ENCODE measurements at regions not wholly inside any gene's neighbourhood (a gene's known extent, or its start where the extent isn't known, plus 50 kb on each side); places are given as distances from the start of the nearest gene placed in this dataset.

DNA sequence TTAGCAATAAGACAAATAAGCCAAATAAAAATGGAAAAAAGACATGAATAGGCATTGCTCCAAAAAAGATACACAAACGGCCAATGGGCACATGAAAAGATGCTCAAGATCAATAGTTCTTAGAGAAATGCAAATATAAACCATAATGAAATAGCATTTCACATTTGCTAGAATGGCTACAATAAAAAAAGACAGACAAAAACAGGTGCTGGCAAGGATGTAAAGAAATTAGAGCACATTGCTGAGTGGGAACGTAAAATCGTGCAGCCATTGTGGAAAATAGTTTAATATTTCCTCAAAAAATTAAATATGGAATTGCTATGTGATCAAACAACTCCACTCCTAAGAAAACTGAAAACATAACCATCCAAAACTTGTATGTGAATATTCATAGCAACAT, 160.0 kb upstream of the SPATS2L start:
- no peak for DNase-seq

DNA sequence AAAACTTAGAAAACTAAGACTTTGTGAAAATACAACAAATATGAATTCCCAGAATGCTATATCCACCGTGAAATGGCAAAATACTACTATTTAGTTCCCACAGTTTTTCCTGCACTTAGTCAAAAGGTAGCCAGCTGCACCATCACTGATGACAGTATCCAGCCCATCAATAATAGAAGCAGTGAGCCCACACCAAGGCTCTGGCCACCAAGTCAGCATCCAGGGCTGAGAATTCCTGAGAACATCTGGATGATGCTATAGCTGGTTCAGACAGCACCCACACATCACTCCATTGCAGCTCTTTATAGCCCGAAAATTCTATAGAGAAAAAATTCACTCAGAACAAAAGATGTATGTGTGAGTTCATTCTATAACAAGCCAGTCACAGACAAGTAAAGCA, 159.1 kb upstream of the SPATS2L start:
- no peak for DNase-seq

DNA sequence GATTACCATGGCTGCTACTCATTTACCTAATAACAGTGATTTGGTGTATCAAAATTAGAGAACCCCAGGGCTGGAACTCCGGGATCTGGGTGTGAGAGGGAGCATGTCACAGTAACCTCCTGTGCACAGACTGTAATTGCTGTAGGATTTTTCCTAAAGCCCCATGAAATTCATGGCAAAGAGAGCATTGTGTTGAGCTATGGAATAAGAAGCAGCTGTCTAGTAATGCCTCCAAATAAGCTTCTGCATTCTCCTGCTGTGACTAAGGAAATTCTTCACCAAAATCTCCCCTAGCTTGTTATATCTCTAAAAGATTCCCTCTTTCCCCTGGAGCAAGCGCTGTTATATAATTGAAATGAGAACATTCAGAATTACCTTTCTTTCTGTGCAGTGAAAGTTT, 158.1 kb upstream of the SPATS2L start:
- DNase-seq: no peak

DNA sequence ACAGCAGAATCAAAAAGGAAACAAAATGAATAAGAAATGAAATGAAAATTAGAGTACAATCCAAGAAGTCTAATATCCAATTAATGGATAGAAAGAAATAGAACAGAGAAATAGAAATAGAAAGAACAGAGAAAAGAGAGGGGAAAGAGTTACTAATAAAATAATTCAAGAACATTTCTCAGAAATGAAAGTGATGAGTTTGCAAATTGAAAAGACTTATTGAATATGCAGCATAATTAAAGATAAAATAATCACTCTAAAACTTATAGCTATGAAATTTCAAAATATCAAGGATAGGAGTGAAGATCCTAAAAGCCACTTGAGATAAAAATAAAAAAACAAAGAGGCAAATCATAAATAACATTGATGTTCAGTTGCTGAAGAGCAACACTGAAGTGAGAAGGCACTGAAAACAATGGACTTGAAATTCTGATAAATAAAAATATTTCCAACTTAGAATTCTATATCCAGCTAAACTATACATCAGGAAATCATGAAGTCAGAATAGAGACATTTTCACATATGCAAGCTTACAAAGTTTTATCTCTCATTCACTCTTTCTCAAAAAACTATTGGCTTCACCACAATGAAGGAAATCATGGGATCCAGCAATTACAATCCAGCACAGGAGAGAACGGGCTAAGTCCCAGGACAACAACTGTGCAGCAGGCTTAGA, 155.9 kb upstream of the SPATS2L start:
- DNase-seq: no peak

DNA sequence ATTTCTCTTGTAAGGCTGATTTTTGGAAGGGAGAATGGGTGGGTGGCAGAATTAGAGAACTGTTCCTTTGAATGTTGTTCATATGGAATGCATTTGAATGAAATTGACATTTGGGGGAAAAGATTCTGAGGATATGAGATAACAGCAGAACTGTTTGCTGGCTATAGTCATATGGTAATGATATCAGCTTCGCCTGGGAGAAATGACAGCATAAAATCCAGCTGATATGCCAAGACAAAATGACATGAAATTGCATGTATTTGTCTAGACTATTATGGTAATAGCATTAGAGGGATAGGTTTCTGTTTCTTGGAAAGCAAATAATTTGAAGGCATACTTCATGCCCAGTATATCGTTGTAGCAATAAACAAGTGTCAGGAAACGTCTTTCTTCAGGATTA, 150.8 kb upstream of the SPATS2L start:
- DNase-seq: no peak

DNA sequence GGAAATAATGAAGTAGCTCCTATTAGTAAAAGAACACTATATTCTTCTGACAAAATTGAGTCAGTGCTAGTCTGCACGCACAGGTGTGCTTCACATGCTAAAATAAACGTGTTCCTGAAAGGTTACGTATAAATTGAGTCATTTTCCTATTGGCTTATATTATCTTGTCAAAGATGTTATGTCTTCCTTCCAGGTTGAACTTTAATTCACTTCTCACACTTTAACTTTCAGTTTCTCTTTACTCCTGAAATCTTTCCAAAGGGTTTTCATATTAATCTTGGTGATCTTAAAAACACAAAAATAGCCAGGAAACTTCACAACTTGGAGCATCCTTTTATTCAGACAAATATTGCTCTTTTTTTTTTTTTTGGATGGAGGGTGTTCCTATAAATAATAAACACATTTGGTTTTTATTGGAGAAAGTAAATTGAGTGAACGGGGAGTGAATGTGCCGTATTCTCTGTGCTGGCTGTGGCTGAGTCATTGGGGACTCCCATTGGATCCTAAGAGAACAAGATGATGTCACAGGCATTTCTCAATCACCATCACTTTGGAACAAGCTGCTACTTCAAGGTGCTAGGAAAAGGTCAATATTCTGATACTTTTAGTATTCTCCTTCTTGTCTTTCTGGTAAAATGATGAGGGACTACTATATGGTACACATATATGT, 150.2 kb upstream of the SPATS2L start:
- no peak for DNase-seq

DNA sequence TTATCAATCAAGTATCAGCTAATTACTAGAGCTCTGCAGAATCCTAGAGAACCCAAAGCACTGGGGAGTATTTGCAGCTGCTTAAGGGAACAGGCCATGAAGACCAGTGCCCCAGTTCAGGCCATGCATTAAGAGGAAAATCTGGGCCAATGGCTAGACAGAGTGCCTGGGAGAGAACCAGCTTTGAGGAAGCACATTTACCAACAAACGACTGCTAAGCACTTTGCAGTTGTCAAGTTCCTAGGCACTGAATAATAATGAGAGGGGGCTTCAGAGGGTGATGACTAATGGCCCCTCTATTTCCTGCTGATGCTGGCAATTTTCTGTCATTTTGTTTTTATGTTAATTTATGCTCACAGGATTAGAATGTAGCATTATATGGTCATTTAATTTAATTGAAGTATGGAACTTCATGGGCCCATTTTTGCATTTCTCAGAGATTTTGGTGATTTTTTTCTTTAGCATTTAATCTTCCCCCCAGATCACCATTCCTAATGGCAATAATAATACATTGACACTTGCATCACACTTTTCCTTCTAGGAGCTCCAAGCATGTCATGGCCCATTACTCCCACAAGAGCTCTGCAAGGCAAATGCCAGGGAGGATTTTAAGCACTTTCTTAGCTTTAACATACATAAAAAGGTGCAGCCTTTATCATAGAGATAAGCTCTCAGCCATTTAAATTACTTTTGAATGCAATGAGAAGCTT, 147.7 kb upstream of the SPATS2L start:
- DNase-seq: no peak

DNA sequence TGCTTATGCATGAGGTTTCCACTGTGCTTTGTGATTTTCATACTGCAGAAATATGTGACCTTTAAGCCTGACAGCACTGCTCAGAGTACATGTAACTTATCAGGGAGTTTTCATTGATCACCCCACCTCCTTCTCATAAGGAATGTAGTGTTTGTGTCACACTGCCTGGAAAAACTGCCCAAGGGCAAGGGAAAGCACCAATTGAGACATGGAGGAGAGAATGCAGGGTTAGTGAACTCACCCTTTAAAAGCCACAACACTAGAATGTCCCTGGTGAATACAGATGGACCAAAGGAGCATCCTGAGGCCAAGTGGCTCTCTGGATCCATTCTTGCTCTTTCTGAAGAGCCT, 147.2 kb upstream of the SPATS2L start:
- no peak for DNase-seq

DNA sequence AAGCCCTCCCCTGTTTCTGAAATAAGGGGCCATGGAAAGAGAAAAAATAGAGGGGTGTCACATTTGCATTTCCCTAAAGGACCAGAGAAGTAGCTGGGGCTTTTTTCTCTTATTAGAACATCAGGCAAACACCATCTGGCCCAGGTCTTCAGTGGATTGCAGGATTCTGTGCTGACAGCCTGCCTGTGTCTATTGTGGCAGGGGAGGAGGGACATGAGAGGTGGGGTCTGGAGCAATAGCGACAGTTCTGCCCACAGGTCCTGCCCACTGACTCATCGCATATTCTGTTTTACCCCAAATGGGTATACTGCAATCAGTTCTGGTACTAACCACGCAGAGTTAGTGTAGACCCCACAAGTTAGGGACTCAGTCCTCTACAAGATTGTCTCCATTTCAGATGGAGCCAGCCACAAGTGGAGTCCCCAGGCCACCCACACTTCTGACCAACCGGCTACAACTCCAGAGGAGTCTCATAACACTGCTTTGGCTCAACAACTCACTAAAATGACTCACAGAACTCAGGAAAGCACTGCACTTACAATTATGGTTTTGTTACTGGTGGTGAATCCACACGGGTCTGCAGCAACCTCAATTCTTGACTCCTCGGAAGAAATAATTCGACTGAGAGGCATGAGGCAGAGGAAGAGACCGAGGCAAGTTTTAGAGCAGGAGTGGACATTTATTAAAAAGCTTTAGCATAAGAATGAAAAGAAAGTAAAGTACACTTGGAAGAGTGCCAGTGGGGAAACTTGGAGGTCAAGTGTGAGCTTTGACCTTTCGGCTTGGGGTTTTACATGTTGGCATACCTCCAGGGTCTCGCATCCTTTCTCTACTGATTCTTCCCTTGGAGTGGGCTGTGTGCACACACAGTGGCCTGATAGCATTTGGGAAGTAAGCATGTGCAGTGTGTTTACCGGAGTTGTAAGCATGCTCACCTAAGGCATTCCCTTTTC, 146.4 kb upstream of the SPATS2L start:
- no peak for DNase-seq

DNA sequence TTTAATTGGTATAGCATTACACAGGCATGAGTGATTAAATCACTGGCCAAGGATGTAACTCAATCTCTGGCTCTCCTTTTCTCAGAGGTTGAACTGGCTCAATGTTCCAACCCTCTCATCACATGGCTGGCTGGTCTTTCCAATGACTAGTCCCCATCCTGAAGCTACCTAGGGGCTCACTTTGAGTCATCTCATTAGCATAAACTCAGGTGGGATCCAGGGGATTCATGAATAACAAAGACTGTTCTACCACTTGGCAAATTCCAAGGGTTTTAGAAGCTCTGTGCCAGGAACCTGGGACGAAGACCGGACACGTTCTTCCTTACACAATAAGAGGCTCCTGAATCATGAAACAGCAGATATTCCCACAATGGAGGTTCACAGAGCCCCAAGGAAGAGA, 145.0 kb upstream of the SPATS2L start:
- no peak for DNase-seq

DNA sequence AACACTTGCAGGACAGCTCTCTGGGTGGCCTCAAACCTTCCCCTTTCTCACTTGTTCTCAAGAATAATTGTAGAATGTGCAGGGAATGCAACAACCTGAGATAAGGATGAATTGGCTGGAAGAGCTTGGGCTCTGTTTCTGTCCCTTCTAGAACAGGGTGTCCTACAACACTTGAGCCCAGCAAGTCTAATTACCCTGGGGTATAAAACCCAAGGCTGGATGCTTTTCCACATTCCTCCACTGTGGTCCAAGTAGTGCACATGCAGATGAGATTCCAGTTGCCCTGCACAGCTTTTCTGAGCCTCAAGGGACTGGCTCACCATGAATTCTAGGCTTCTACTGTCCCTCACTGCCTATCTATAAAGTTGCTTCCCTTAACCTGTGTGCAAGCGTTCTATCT, 140.8 kb upstream of the SPATS2L start:
- no peak for DNase-seq

DNA sequence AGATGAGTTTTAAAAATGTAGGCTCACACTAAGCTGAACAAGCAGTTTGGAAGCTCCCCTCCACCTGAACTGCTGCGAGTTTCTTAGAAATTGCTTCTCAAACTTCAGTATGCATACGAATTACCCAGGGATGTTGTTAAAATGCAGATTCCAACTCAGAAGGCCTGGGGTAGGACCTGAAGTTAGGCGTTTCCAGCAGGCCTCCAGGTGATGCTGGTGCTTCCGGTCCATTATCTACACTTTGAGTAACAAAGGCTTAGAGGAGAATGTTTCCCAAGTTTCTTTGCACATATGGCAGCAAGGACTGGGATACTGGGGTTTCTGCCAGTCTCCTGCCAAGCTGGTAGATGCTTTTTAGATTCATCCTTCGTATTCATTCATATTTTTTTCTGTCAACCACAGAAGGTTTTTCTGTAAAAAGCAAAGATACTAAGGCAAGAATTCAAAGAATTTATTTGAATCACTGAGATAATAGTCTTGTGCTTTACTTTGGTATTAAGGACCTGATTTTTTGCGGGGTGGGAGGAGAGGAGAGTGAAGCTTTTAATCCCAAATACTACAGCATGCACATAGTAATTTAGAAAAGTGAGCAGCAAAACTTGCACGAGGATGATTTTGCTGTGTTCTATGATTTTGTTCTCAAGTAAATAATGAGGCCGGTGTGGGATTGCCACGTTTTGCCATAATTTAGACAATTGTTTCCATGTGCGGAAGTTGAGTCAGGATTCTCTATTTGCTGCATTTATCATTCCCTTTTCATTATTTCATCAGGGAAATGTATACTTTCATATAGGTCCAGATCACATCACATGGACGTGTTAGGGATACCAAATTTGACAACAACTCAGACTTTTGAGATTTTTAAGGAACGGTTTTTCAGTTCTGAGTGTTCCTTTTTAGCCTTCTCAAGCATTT, 137.6 kb upstream of the SPATS2L start:
- DNase-seq: no peak

DNA sequence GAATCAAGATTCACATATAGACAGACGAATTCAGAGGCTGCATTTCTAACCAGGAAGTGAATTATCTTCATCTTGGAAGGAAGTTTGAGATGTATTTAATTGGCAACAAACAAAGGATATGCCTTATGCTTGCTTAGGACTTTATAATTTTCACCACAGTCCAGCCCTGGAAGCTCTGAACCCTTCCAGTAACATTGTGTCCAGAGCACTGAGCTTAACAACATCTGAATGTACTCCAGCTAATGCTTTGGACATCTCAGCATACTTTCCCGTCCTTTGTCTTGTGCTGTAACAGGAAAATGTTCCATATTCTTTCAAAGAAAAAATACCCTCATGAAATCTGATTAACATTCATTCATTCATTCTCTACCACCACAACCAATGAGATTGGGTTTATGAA, 136.3 kb upstream of the SPATS2L start:
- DNase-seq: no peak

DNA sequence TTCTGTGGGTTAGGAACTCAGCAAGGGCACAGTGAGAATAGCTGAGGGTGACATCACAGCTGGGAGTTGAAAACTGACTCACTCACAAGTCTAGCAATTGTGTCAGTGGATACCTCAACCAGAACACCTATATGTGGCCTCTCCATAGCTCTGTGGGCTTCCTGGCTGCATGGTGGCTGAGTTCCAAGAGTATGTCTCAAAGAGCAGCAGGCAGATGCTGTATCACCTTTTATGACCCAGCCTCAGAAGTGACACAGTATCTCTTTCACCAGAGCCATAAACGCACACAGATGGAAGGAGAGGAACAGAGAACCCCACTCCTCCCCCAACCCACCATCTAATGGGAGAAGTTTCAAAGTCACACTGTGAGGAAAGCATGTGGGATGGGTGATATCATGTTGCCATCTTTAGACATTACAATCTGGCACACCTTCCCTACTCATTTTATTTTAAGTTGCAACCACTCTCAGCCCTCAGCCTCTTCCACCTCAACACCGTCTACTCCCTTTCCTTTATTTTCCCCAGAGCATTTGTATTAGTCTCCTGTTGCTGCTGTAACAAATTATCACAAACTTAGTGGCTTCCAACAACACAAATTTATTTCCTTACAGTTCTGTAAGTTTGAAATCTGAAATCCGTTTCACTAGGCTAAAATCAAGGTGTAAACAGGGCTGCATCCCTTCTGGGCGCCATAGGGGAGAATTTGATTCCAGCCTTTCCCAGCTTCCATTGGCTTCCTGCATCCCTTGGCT, 134.6 kb upstream of the SPATS2L start:
- DNase-seq: no peak

DNA sequence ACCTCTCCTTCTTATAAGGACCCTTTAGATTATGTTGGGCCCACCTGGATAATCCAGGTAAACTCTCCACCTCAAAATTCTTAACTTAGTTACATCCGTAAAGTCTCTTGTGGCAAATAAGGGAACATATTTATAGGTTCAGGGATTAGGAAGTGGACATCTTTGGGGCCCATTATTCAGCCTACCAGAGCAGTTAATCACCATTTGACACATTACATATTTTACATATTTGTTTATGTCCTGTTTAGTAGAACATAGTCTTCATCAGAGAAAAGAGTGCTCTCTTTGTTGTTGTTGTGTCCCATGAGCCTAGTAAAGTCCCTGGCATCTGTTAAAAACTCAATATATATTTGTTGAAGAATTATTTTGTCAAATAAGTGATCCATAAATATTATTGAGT, 134.0 kb upstream of the SPATS2L start:
- DNase-seq: no peak

DNA sequence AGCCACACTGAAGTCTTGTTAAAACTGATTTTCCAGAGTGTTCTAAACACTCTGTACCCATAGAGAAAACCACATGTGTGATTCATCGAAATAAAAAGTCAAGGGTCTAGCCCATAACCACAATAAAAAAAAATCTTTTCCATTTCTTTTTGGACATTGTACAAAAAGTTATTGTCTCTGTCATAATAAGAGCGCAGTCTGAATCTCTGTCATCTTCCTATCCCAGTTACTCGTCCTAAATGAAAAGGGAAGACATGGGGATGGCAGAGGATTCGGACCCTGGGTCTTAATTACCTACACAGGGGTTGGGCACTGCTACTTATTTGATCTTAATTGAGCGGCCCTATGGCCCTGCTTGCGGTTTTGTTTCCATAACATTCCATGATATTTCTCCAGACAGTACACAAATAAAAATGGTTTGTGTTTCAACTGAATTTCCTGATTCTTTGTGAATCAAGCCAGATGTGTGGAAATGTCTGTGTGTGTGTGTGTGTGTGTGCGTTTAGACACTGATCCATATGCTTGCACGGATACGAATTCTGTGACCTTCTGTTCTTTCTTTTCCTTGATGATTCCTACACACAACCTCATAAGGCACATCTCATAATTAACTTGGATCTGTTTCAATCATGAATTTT, 133.4 kb upstream of the SPATS2L start:
- DNase-seq: no peak

DNA sequence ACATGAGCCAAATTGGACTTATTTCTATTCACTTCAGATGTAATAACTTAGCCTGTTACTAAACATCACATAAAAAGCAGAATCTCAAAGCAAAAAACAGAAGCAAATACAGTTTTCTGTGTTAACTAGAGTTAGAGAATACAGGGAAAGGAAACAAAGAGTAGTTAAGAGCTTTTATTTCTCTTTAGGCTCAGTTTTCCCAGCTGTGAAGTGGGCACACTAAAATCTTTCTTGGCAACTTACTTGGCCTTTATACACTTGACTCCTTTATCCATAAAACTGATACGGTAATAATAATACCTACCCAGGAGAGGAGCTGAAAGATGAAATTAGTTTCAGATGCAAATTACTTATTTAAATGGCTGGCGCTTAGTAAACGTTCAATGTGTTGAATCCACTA, 132.8 kb upstream of the SPATS2L start:
- DNase-seq: no peak

DNA sequence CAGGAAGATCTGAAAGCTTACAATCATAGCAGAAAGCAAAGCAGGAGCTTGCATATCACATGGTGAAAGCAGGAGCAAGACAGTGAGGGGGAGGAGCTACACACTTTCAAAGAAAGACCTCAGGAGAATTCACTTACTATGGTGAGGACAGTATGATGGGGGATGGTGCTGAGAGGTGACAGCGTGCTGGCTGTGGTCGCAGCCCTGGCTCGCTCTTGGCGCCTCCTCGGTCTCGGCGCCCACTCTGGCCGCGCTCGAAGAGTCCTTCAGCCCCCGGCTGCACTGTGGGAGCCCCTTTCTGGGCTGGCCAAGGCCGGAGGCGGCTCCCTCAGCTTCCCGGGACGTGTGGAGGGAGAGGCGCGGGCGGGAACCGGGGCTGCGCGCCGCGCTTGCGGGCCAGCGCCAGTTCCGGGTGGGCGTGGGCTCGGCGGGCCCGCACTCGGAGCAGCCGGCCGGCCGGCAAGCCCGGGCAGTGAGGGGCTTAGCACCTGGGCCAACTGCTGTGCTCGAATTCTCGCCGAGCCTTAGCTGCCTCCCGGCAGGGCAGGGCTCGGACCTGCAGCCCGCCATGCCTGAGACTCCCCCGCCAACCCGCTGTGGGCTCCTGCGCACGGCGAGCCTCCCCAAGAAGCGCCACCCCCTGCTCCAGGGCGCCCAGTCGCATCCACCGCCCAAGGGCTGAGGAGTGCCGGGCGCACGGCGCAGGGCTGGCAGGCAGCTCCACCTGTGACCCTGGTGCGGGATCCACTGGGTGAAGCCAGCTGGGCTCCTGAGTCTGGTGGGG, 131.9 kb upstream of the SPATS2L start:
- no peak for DNase-seq

DNA sequence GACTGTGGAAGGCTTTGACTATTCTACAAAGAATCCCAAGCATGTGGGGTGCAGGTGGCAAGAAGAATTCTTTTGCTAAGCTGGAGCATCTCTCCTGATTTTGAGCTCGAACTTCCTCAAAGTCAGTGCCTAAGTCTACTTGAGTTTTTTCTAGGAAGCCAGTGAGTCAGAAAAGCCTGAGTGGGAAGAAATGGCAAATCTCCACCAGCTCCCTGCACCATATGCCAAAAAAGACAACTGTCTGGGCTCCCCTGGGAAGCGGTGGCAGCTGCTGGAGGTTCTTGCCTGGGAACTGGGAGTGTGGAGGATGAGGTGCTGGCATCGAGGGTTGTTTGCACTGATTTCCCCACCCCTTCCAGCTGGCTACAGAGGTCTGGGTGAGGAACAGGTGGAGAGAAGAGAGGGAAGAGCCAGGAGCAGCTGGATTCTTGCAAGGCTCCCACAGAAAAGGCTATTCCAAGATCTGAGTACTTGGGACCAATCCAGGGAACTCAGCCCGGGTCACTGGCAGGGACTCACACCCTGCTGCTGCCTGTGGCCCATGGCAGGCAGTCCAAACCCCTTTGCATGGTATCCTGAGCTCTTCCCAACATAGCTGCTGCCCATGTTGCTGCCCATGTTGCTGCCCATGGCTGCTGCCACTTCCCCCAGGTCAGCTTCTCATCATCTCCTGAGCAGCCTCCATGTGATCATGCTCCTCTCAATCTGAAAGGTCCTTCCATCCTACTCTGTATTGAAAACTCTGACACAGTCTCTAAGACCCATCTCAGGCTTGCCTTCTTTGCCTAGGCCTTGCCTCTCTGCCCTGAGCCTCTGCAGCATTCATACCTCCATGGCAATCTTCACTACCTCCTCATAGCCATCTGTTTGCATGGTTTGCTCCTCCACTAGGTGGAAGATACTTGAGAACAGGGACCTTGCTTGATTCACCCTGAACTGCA, 128.3 kb upstream of the SPATS2L start:
- no peak for DNase-seq

All from GOT3 (cell line).